ENCODE measurements at regions not wholly inside any gene's neighbourhood (a gene's known extent, or its start where the extent isn't known, plus 50 kb on each side); places are given as distances from the start of the nearest gene placed in this dataset.

DNA sequence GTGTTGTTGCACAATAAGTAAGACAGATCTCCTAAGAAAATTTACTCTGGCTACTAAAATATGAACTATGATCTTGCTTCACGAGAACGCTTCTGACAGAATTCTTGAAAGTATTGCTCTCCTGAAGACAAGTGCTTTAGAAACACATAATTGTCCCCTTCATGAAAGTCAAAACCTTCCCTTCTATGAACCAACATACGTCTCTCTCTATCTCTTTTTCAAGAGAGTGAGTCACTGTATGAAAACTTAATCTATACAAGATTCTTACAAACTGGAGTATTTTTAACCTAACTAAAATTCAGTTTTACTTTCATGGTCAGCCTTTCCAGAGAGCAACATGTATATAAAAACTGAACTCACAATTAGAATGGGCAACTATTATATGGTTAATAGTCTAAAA, 688.0 kb upstream of the CTNND2 start:
- TF ChIP-seq POLR2A (IDR thresholded peaks at IDR 0.05; ENCODE audit: low read length) (no peak), GATA1 (IDR thresholded peaks at IDR 0.05; ENCODE audit: low read depth, low read length) (no peak)
